RCC 7860 (cell line): ENCODE measurements at regions not wholly inside any gene's neighbourhood (a gene's known extent, or its start where the extent isn't known, plus 50 kb on each side); places are given as distances from the start of the nearest gene placed in this dataset.

Source experiments
- DNase-seq: peaks from one replicate; pipeline ENCODE4 v3.0.0-alpha.2; 2015; ENCODE audit warnings: low spot score
- FAIRE-seq: peaks from 2 replicates; lab custom pipeline; 2012; peaks lifted over from hg19 to GRCh38; lab: Jason Lieb, UNC

- no peak for DNase-seq
- FAIRE-seq = no peak
Observed at GRCh38 chr5:103434057-103434456, 128.5 kb downstream of the NUDT12 start.

- DNase-seq (peak; percentile 58), FAIRE-seq (peak; percentile 75)
Observed at GRCh38 chr5:103433211-103433610, 129.4 kb downstream of the NUDT12 start.

DNA sequence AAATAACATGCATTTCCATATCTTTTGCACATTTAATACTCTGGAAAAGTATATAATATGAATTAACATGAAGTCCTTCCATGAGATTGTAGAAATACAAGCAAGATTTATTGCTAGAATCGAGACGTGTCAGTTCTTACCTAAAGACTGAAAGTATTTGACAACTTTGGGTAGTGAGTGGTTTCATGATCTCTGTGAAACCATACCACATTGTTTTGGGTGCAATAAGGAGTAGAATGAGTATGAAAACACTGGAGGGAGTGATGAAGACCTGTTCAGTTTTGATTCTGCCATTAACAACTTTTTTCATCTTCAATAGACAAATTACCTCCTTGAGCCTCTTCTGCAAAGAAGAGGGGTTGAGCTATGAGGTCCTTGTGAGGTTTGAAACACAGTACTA lies 133.7 kb downstream of the NUDT12 start:
- FAIRE-seq (no peak), DNase-seq (no peak)

GRCh38 chr5:103428411-103428871 lies 134.1 kb downstream of the NUDT12 start:
- no peak for FAIRE-seq
- DNase-seq = no peak

GRCh38 chr5:103427326-103427725 lies 135.3 kb downstream of the NUDT12 start:
- FAIRE-seq (no peak), DNase-seq (no peak)

DNA sequence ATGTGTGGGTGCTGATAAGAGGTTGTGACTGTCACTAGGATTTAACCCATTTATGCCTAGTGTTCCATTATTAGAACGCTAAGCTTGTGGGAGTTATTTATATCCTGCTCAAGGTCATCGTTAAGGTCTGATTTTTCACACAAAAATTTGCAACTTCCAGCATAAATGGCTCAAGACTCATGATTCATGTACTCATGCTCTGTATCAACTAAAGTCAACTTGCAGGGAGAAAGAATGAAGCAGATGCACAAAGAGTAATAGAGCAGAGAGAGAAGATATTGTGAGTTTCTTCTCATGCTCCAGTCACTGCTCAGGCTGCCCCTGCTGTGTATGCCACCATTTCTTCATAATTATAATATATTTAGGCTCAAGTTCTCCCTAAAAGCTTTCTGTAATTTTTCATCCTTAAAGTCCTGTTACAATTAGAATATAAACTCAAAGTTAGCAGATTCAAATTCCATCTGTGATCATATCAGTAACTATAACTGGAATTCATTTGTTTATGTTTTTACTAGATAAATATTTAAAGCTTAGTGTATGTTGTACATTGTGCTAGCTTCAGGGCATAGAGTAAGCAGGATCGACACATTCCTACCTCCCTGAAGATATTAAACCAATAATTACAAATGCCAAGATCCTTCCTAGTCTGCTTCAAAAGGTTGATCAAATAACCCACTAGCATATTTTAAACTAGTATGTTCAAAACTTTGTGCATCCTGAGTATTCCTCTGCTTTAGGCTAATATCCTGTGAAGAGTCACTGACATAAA lies 136.7 kb downstream of the NUDT12 start:
- FAIRE-seq = peak; percentile 58
- DNase-seq = peak; percentile 43

DNA sequence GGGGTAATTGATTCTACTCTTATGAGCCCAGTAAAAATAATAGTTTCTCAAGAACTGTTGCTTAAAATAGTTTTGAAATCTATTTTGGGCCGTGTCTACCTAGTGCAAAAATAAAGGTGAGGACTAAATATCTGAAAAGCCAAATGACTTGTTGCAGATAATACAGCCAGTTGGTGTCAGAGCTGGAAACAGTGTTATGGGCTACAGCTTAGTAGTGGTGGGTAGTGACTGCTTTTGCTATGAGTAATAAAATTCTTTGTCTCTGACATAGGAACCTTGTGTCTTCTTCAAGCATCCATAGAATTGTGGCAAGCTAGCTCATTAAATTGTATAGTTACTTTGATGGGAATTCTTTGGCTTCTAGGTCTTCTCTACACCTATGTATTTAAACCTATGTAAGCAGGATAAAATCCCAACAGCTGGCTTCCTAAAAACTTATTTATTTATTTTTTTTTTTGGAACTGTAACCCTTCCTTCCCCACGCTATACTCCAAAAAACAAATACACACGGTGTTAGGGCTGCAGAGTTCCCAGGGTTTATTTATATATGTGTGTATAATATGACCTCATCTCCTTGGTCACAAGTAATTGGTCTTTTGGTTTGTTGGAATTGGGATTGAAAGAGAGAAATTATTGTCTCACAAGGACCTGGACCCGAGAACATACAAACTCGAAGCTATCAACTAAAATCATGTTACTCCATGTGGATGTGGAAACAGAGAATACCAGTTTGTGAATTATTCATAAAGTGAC lies 138.0 kb downstream of the NUDT12 start:
- FAIRE-seq (no peak), DNase-seq (peak; percentile 91)

GRCh38 chr5:103424026-103424425 lies 138.6 kb downstream of the NUDT12 start:
- DNase-seq (peak; percentile 60), FAIRE-seq (peak; percentile 94)

DNA sequence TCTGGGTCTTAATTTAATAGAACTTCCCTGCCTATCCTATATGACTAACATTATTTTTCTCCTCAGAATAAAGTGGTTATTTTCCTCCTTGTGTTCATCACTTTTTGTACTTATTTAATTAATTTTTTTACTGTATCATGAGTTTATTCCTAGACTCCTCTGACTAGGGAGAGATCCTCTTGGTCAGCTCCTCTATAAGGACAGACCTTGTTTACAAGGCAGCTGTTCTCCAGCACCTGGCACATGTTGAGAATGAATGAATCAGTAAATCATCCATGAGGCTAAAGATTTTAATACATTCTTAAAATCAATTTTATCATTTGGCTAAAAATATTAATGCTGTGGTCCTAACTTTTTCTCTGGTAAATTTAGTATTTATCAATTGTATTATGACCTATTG lies 139.8 kb downstream of the NUDT12 start:
- no peak for FAIRE-seq
- DNase-seq = no peak

DNA sequence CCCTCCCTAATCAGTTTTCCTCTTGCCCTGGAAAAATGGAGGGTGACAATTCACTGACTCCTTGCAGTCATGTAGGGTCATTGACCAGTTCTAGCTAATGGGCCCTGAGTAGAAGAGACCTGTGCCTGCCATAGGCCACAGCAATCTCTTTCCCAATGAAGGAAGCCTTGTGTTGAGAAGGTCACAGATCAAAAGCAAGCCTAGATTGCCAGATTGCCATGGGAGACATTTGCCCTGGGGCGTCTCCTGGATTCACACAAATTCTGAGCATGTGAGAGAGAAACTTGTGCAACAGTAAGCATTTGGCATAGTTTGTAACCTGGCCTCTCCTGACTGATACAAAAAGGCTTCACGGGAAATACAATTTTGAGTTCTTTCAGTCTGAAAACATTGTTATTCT lies 148.0 kb downstream of the NUDT12 start:
- DNase-seq (no peak), FAIRE-seq (no peak)

GRCh38 chr5:103411711-103412110 lies 150.9 kb downstream of the NUDT12 start:
- DNase-seq (no peak), FAIRE-seq (no peak)

DNA sequence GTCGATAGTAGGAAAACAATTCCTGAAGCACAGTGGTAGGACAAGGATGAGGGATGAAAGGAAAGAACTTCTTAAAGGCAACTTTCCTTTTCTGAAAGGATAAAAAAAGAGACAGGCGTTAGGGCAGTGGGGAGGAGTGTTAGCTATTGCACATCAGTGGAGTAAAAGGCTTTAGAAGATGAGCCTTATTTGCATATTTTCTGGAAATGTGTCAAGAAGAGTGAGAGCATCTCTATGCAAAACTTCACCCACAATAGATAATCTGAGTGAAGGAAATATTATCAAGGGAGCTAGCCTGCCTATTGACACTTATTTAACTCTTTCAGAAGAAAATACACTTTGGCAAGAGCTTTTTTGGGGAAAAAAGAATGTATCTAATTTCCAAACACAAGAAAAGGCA lies 151.6 kb downstream of the MACIR start:
- DNase-seq (no peak), FAIRE-seq (no peak)

DNA sequence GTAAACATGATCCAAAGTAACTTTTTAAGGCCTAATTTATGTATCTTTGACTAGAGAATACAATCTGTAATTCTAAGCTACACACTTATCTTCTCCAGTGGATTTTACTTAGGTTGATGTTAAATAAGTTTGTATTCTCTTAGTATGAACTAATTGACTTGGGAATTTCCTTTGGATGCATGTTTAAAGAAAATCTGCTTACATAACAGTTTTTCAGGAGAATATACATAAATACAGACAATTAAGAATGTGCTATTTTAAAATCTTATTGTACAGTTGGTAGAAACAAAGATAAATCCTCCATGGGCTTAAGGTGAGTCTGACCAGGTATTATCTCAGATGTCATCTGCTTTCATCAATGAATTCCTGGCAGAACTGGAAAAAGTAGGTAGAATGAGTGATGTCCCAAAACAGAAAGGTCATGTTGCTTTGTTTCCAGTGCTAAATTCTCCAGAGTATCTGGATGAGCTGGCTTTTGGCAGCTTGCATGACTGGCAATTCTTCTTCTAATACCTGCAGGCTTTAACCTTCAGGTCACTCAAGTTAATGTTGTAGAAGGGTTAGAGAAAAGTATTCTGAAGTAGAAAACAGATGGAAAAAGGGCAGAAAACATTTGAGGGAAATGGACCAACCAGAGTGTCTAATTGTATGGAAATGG lies 150.6 kb downstream of the MACIR start:
- DNase-seq (no peak), FAIRE-seq (no peak)

GRCh38 chr5:103408408-103408807 lies 149.8 kb downstream of the MACIR start:
- DNase-seq (no peak), FAIRE-seq (no peak)

DNA sequence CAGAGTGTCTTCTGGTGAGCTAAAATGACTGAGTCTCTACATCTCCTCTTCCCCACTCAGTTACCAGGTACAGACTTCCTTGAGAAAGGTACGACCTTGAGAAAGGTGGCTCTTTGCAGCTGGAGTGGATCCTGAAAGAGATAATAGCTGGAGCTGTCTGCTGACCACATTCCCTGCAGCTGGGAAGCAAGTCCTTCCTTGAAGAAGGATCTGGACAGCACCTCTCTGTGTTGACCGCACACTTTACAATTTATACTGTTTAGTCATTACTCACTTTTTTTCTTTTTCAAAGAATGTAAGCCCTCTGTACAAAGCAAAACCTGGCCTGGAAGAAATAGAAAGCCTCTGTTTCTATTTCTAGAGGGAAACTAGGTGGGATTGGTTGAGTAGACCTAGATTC lies 148.8 kb downstream of the MACIR start:
- no peak for FAIRE-seq
- DNase-seq = no peak

GRCh38 chr5:103404483-103404882 lies 145.9 kb downstream of the MACIR start:
- FAIRE-seq (no peak), DNase-seq (no peak)

GRCh38 chr5:103402851-103403250 lies 144.3 kb downstream of the MACIR start:
- no peak for FAIRE-seq
- no peak for DNase-seq

DNA sequence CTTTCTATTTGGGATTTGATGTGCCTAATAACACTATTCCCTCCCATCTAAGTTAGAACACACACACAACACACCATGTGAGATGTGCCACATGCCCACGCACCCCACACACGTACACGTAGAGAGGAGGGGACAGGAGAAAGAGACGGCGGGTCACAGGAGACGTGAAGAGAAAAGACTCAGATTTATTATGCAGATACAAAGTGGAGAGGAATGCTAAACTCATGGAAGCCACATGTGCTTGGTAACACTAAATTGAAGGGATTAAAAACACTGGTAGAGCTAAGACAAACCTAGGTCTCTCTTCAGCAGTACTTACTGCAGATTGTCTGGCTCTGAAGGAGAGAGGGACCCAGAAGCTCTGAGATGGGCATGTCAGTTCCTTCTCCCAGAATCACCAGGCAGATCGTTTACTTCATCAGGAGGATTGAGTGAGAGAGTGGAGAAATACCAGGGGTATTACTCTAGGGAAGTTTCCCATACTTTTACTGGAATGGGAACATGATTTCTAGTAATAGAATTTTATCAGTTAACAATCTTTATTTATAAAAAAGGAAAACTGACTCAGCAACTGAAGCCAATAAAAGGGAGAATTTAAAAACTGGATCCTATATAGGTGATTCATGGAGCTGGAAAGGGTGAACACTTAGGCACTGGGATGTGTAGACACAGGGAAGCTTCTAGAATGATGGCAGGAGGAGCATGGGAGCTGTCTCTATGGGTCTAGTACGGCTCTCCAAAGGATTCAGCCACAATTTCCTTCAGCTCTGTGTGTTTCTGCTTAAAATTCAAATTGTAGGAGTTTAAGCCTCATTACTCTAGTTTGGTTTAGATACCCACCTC lies 139.4 kb downstream of the MACIR start:
- FAIRE-seq = no peak
- no peak for DNase-seq

GRCh38 chr5:103394676-103395075 lies 136.1 kb downstream of the MACIR start:
- DNase-seq (no peak), FAIRE-seq (no peak)

- FAIRE-seq = no peak
- no peak for DNase-seq
Observed at GRCh38 chr5:103393101-103393754, 134.7 kb downstream of the MACIR start.
